HEK293T (cell line): ENCODE measurements at regions not wholly inside any gene's neighbourhood (a gene's known extent, or its start where the extent isn't known, plus 50 kb on each side); places are given as distances from the start of the nearest gene placed in this dataset.
"Not testable (repeated sequence)": the region's sequence is repeated elsewhere in the genome, so short reads cannot be mapped to it uniquely, and the experiment has no call there.

Experiments
- CTCF ChIA-PET: fragments of 350-600 bp; formaldehyde crosslinking; extraction: SDS; loops from one replicate; lab custom pipeline; 2021; ENCODE audit warnings: antibody characterized with exemption, inconsistent platforms; lab: Yijun Ruan, JAX
- POLR2A ChIA-PET: fragments of 350-600 bp; formaldehyde crosslinking; extraction: SDS; loops from one replicate; lab custom pipeline; 2020; ENCODE audit warnings: antibody characterized with exemption, inconsistent platforms; lab: Yijun Ruan, JAX
- DNase-seq: peaks from one replicate; pipeline ENCODE4 v3.0.0; 2012; ENCODE audit warnings: mixed read lengths; ENCODE audit errors: extremely low spot score
- ARNT ChIP-seq: fragments of 450-650 bp; IDR thresholded peaks from 2 replicates; pipeline ENCODE4 v1.6.1; 2017; ENCODE audit warnings: mild to moderate bottlenecking
- BHLHE40 ChIP-seq: fragments of 450-650 bp; IDR thresholded peaks from 2 replicates; pipeline ENCODE4 v1.6.1; 2016; ENCODE audit warnings: mild to moderate bottlenecking, moderate library complexity, borderline replicate concordance
- CTBP1 ChIP-seq: fragments of 450-650 bp; IDR thresholded peaks from 2 replicates; pipeline ENCODE4 v1.6.1; 2016; ENCODE audit warnings: borderline replicate concordance
- ELF4 ChIP-seq: fragments of 450-650 bp; IDR thresholded peaks from 2 replicates; pipeline ENCODE4 v1.6.1; 2017; ENCODE audit warnings: antibody characterized with exemption
- FOXA1 ChIP-seq: fragments of 450-650 bp; IDR thresholded peaks from 2 replicates; pipeline ENCODE4 v1.6.1; 2016; ENCODE audit warnings: mild to moderate bottlenecking
- FOXK2 ChIP-seq: fragments of 450-650 bp; IDR thresholded peaks from 2 replicates; pipeline ENCODE4 v1.6.1; 2016; ENCODE audit warnings: mild to moderate bottlenecking
- FOXM1 ChIP-seq: fragments of 450-650 bp; IDR thresholded peaks from 2 replicates; pipeline ENCODE4 v1.6.1; 2017; ENCODE audit warnings: mild to moderate bottlenecking, borderline replicate concordance
- HDGF ChIP-seq: fragments of 450-650 bp; IDR thresholded peaks from 2 replicates; pipeline ENCODE4 v1.6.1; 2017; ENCODE audit warnings: antibody characterized with exemption, borderline replicate concordance
- L3MBTL2 ChIP-seq: fragments of 450-650 bp; conservative IDR thresholded peaks from 2 replicates; pipeline ENCODE4 v1.6.1; 2016; ENCODE audit warnings: mild to moderate bottlenecking
- LEF1 ChIP-seq: fragments of 450-650 bp; IDR thresholded peaks from 2 replicates; pipeline ENCODE4 v1.6.1; 2017; ENCODE audit warnings: mild to moderate bottlenecking, borderline replicate concordance
- NFRKB ChIP-seq: fragments of 450-650 bp; IDR thresholded peaks from 2 replicates; pipeline ENCODE4 v1.6.1; 2016; ENCODE audit warnings: mild to moderate bottlenecking, moderate library complexity
- SP1 ChIP-seq: fragments of 450-650 bp; IDR thresholded peaks from 2 replicates; pipeline ENCODE4 v1.6.1; 2017
- SUZ12 ChIP-seq: fragments of 450-650 bp; IDR thresholded peaks from 2 replicates; pipeline ENCODE4 v1.6.1; 2016; ENCODE audit warnings: mild to moderate bottlenecking
- TARDBP ChIP-seq: fragments of 450-650 bp; IDR thresholded peaks from 2 replicates; pipeline ENCODE4 v1.6.1; 2016
- ZNF384 ChIP-seq: fragments of 450-650 bp; IDR thresholded peaks from 2 replicates; pipeline ENCODE4 v1.6.1; 2016
- TF ChIP-seq, protein P1 (sequence below): fragments of 450-650 bp; IDR thresholded peaks from 2 replicates; pipeline ENCODE4 v1.6.1; 2016

DNA sequence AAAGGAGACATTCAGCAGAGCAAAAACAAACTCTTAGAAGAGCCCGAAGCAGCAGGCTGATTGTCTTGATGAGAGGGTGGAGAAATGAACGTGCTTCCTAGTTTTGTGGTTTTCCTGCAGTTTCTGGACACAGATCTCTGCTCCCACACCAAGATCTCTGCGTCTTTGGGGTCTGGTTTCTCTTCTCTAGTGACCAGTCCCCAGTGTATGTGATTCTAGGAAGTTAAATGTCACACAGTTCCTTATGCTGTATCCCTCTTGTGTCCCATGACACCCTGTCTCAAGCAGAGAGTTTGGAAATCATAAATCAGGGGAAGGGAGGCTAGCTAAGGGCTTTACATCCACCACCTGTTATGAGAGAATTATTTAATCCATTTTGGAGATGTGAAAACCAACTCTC, 55.4 kb upstream of the KLF14 start:
- POLR2A ChIA-PET = no interaction called here
- no peak for TF ChIP-seq FOXM1
- CTCF ChIA-PET = interaction anchor here (0.6 kb wide), 1 partner anchor 15 kb away, joined by 3 read pairs; no protein-coding TSS in a partner anchor
- DNase-seq = no peak

DNA sequence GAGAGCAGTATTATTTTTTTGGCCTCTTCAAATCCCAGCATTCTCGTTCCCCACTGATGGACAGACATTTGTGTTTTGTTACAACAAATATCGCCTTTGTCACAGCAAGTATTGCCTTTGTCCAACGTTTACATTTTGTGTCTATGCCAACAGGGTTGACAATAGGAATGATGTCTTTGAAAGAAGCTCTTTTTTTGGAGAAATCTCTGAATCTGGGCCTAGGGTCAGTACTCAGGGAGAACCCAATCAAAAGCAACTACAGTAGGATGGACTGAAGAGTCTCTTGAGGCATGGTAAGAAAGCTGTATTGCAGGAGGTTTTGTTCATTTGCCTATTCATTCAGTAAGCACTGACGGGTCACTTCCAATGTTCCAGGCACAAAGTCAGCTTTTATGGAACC, 57.7 kb upstream of the KLF14 start:
- TF ChIP-seq ZNF384 (no peak), CTBP1 (no peak)
- no peak for DNase-seq
- ChIA-PET CTCF (interaction anchor here (0.7 kb wide), 1 partner anchor 753 kb away, joined by 4 read pairs; no protein-coding TSS in a partner anchor), POLR2A (no interaction called here)

DNA sequence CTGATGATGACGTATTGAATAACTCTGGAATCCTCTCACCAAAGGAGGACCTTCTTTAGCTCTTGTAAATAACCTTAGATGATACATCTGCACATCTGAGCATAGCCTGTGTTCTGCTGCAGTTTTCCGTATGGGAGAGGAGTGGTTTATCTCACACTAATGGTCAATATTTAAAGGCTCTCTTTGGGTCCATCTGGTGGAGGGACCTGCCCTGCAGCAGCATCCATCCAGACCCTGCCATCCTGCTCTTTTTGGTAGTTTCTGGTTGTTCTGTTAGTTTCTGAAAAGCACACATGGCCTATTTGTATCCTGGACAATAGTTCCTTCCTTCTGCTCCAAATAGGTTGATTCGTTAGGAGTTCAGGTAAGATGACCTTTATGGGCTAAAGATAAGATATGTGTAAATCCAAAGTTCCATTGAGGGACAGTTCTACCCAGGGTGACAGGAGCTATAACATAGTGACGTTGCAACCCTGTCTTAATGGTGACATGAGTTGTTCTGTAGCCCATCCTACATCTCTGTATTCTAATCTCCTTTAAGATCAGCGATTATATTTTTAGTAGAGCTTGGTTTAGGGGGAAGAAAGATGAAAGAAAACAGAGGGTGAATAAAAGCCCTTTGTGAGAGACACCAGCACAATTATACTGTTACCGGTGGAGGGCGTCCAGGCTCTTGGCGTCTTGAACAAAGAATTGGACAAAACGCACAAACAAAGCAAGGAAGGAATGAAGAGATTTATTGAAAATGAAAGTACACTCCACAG, 60.0 kb upstream of the KLF14 start:
- DNase-seq = no peak
- no peak for TF ChIP-seq SUZ12
- TF ChIP-seq LEF1 = no peak
- no peak for TF ChIP-seq HDGF
- TF ChIP-seq BHLHE40 = no peak
- no peak for TF ChIP-seq SP1
- no peak for TF ChIP-seq CTBP1
- TF ChIP-seq ARNT = no peak
- TF ChIP-seq, protein P1, sequence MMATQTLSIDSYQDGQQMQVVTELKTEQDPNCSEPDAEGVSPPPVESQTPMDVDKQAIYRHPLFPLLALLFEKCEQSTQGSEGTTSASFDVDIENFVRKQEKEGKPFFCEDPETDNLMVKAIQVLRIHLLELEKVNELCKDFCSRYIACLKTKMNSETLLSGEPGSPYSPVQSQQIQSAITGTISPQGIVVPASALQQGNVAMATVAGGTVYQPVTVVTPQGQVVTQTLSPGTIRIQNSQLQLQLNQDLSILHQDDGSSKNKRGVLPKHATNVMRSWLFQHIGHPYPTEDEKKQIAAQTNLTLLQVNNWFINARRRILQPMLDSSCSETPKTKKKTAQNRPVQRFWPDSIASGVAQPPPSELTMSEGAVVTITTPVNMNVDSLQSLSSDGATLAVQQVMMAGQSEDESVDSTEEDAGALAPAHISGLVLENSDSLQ = no peak
- TF ChIP-seq TARDBP = no peak
- no peak for TF ChIP-seq NFRKB
- no peak for TF ChIP-seq L3MBTL2
- TF ChIP-seq ZNF384 = no peak
- TF ChIP-seq FOXM1 = no peak
- TF ChIP-seq FOXK2 = no peak
- TF ChIP-seq FOXA1 = no peak
- no peak for TF ChIP-seq ELF4
- CTCF ChIA-PET = interaction anchor here (0.5 to 1.3 kb wide), 3 partner anchors 8 to 36 kb away, joined by 3 to 4 read pairs (median 4); no protein-coding TSS in a partner anchor
- POLR2A ChIA-PET = no interaction called here

DNA sequence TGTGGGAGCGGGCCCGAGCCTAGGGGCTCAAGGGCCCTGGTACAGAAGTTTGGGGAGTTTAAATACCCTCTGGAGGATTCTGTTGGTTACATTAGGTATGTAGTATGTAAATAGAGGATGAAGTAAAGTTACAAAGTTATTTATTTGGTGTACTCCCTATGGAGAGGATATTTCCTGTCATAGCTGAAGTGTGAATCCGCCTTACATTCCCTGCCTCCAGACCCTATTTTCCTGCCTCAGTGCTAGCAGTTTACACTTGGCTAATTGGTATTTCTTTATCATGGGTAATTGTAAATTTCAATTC, 60.6 kb upstream of the KLF14 start:
- CTCF ChIA-PET = interaction anchor here (0.9 kb wide), 1 partner anchor 9 kb away, joined by 4 read pairs; no protein-coding TSS in a partner anchor
- POLR2A ChIA-PET = no interaction called here
- TF ChIP-seq ARNT (no peak), SUZ12 (no peak), BHLHE40 (no peak), L3MBTL2 (no peak), FOXA1 (no peak), TARDBP (no peak), FOXM1 (no peak)

DNA sequence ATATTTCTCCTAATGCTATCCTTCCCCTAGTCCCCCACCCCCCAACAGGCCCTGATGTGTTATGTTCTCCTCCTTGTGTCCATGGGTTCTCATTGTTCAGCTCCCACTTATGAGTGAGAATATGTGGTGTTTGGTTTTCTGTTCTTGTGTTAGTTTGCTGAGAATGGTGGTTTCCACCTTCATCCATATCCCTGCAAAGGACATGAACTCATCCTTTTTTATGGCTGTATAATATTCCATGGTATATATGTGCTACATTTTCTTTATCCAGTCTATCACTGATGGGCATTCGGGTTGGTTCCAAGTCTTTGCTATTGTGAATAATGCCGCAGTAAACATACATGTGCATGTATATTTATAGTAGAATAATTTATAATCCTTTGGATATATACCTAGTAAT, 62.4 kb upstream of the KLF14 start:
- DNase-seq, POLR2A ChIA-PET, CTCF ChIA-PET: not testable (repeated sequence)

More for the DNA sequence above, 60.6 kb upstream of the KLF14 start:
- no peak for DNase-seq

DNA sequence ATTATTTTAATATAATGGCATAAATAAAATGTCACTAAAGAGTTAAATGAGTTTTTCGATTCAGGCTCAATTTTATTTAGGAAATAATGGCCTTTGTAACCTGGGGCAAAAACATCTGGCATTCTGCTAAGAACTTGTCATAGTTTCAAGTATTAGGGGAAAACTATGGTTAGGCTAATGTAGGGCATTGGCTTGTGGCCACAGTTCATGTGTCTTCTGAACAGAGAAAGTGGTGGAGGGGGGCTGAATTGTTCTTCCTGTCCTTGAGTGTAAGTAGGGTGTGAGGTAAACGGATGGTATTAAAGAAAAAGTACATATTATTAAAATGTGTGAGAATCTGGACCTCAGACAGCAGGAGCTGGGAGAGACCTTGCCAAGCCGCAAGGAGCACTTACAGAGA, 69.1 kb upstream of the KLF14 start:
- CTCF ChIA-PET = no interaction called here
- TF ChIP-seq ZNF384 (no peak), FOXA1 (no peak), TARDBP (no peak), ELF4 (no peak), ARNT (no peak), FOXK2 (no peak), BHLHE40 (no peak), LEF1 (no peak), L3MBTL2 (no peak), HDGF (no peak)

DNA sequence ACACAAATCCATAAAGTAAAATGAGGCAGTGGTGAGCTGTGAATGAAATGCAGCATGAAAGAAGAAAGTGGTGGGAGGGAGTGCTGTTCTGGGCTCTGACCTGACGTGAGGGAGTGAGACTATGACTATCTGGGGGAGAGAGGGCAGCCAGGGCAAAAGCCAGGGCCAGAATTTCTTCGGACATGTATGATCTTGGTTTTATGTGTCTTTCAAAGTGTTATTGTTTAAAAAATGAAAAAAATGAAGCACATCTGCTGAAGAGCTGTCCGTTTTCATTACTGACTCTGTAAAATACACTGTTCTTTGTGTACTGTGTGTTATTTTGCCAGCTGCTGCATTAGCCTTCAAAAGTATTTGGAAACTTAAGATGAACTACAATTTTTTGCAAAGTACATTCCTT, 70.2 kb upstream of the KLF14 start:
- CTCF ChIA-PET = interaction anchor here (0.6 to 1.0 kb wide), 2 partner anchors 15 to 46 kb away, joined by 3 read pairs; no protein-coding TSS in a partner anchor

More for the DNA sequence above, 69.1 kb upstream of the KLF14 start:
- DNase-seq = no peak
- POLR2A ChIA-PET = no interaction called here

DNA sequence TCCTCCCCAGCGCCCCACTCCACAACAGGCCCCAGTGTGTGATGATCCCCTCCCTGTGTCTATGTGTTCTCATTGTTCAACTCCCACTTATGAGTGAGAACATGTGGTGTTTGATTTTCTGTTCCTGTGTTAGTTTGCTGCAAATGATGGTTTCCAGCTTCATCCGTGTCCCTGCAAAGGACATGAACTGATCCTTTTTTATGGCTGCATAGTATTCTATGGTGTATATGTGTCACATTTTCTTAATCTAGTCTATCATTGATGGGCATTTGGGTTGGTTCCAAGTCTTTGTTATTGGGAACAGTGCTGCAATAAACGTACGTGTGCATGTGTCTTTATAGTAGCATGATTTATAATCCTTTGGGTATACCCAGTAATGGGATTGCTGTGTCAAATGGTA, 78.8 kb upstream of the KLF14 start:
- DNase-seq, POLR2A ChIA-PET: not testable (repeated sequence)
- CTCF ChIA-PET = interaction anchor here (0.6 kb wide), 1 partner anchor 17 kb away, joined by 3 read pairs; no protein-coding TSS in a partner anchor

More for the DNA sequence above, 70.2 kb upstream of the KLF14 start:
- DNase-seq = no peak
- TF ChIP-seq, protein P1 = no peak
- no peak for TF ChIP-seq BHLHE40
- POLR2A ChIA-PET = no interaction called here
